BJ (cell line): ENCODE measurements at regions not wholly inside any gene's neighbourhood (a gene's known extent, or its start where the extent isn't known, plus 50 kb on each side); places are given as distances from the start of the nearest gene placed in this dataset.

Source experiments
- CTCF ChIA-PET: fragments of 350-600 bp; formaldehyde crosslinking; extraction: SDS; loops from one replicate; lab custom pipeline; 2021; ENCODE audit warnings: antibody characterized with exemption, inconsistent platforms; lab: Yijun Ruan, JAX
- POLR2A ChIA-PET: fragments of 300-600 bp; sonication (Branson Sonifier 250); formaldehyde crosslinking; extraction: SDS; loops from one replicate; lab custom pipeline; 2021; ENCODE audit warnings: antibody characterized with exemption; lab: Charles Lee
- DNase-seq: peaks from one replicate; pipeline ENCODE4 v3.0.0-alpha.2; 2011; ENCODE audit warnings: low read depth
- H3K27me3 ChIP-seq: 2 replicates; pipeline ENCODE4 v1.6.0; 2011; ENCODE audit warnings: low read length; ENCODE audit not compliant: control insufficient read depth, insufficient read depth
- H3K36me3 ChIP-seq: 2 replicates; pipeline ENCODE4 v1.5.1; 2011; ENCODE audit warnings: low read length; ENCODE audit not compliant: control insufficient read depth, insufficient read depth
- H3K4me3 ChIP-seq: 2 replicates; pipeline ENCODE4 v1.5.1; 2011; ENCODE audit warnings: low read depth, mild to moderate bottlenecking, control low read depth, low read length
- TF ChIP-seq, protein P1 (sequence below): IDR thresholded peaks from 2 replicates; pipeline ENCODE4 v1.5.1; 2011; ENCODE audit warnings: low read depth, mild to moderate bottlenecking, control low read depth, inconsistent platforms, low read length, moderate library complexity; ENCODE audit not compliant: insufficient read depth

DNA sequence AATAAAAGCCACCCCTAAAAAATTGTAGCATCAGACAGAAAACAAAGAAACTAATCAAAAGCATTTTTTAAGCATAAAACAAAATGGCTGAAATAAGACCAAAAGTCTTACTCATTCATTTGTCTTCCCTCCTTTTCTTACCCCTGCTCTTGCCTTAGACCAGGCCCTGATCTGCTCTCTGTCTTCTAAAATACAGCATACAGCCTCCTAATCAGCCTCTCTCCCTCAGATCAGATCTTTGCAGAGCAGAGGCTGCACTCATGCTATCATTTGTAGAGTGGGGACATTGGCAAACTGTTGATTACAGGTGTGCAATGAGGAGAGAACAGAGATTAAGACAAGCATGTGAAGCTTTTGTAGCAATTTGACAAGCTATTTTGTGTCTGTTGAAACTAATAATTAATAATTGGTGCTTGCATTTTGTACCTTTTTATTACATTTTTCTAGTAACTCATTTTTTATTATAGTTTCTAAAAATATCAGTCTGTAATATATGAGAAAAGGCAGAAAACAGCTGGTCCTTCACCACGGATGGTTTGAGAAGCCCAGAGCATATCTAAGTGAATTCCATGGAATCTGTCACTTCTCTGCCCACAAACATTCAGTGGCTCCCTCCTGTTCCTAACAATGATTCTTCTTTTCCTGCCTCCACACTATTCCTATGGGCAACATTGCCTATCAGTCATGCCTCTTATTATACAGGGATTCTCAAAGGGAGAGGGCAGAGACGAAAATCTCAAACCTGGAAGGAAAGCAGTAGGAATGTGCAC is 286.2 kb upstream of the STT3B start:
- TF ChIP-seq, protein P1, sequence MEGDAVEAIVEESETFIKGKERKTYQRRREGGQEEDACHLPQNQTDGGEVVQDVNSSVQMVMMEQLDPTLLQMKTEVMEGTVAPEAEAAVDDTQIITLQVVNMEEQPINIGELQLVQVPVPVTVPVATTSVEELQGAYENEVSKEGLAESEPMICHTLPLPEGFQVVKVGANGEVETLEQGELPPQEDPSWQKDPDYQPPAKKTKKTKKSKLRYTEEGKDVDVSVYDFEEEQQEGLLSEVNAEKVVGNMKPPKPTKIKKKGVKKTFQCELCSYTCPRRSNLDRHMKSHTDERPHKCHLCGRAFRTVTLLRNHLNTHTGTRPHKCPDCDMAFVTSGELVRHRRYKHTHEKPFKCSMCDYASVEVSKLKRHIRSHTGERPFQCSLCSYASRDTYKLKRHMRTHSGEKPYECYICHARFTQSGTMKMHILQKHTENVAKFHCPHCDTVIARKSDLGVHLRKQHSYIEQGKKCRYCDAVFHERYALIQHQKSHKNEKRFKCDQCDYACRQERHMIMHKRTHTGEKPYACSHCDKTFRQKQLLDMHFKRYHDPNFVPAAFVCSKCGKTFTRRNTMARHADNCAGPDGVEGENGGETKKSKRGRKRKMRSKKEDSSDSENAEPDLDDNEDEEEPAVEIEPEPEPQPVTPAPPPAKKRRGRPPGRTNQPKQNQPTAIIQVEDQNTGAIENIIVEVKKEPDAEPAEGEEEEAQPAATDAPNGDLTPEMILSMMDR: no peak

DNA sequence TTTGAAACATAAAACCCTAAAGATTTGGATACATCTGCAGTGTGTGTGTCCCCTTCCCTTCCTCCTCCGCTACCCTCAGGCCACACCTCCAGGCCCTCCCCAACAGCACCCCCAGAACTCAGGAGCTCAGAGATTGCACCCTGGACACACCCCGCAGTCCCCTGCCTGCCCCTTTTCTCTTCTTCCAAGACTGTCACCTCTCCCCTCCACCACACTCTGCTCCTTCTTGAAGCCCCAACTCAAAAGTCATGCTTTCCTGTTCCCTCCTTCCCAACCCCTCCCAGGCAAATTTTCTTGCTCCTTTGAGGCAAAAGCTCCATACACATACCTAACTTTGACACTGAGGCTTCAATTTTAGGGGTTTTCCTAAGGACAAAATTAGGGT is 285.7 kb upstream of the STT3B start:
- no peaks in the 10 kb centered on the region for H3K27me3 ChIP-seq
- H3K4me3 ChIP-seq: no peak overlapping the region
- POLR2A ChIA-PET: no interaction called here
- no peaks in the 10 kb centered on the region for H3K36me3 ChIP-seq
- CTCF ChIA-PET: no interaction called here
- TF ChIP-seq, protein P1: no peak
- DNase-seq: no peak

More for the DNA sequence above, 286.2 kb upstream of the STT3B start:
- DNase-seq: no peak
- Histone ChIP-seq H3K36me3 (no peaks in the 10 kb centered on the region), H3K27me3 (no peaks in the 10 kb centered on the region), H3K4me3 (no peak overlapping the region)
- POLR2A ChIA-PET: no interaction called here
- CTCF ChIA-PET: no interaction called here

DNA sequence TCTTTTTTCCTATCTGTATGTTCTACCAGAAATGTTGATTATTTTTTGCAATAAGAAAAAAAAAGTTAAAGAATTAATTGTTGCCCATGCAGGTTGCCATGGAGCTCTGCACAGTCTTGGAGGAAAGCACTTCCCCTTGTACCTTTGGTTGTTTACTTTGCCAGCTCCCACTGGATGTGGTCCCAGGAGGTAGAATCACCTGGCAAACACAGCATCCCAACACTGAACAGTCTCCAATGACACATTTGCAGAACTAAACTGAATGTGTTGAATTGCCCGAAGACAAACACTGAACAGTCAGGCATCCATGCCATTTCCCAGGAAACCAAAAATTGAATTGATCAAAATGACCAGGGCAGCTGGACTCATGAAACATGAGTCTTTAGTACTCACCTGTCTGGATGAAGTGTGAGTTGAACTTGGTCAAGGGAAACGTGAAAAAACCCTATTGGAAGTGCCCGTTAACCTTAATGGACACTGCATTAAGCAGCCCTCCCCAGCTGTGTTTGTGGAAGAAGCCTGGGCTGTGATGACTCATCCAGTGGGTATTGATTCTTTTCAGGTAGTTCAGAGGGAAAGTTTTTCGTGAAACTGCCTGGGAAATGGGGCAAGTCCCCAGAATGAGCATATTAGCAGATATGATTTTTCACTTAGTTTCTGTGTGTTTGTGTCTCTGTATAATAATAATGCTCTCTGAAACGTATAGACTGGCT is 284.7 kb upstream of the STT3B start:
- POLR2A ChIA-PET: no interaction called here
- Histone ChIP-seq H3K4me3 (no peak overlapping the region), H3K27me3 (no peaks in the 10 kb centered on the region), H3K36me3 (no peaks in the 10 kb centered on the region)
- no peak for DNase-seq
- CTCF ChIA-PET: interaction anchor here (0.6 kb wide), 1 partner anchor 10 kb away, joined by 3 read pairs; no protein-coding TSS in a partner anchor
- TF ChIP-seq, protein P1: no peak

DNA sequence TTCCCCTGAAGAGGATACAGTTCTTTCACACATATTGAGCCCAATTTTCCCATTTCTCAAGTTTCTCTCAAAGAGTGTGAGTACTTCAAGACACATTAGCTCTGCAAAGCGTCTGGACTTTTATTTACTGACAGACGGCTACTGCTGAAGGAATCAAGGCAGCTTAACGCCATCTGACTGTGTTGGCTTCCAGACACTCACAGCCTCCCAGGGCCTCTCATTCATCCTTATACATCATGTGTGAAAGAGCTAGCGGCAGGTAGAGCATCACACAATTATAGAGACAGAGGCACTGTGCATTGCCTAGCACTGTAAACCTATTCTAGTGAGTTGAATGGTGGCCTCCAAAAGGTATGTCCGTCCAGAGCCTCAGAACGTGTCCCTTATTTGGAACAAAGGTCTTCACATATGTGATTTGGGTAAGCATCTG is 284.1 kb upstream of the STT3B start:
- ChIA-PET CTCF (interaction anchor here (0.6 to 1.5 kb wide), 2 partner anchors 9 to 19 kb away, joined by 3 read pairs; no protein-coding TSS in a partner anchor), POLR2A (no interaction called here)
- DNase-seq: no peak
- Histone ChIP-seq H3K36me3 (no peaks in the 10 kb centered on the region), H3K4me3 (no peak overlapping the region), H3K27me3 (no peaks in the 10 kb centered on the region)
- TF ChIP-seq, protein P1: no peak

DNA sequence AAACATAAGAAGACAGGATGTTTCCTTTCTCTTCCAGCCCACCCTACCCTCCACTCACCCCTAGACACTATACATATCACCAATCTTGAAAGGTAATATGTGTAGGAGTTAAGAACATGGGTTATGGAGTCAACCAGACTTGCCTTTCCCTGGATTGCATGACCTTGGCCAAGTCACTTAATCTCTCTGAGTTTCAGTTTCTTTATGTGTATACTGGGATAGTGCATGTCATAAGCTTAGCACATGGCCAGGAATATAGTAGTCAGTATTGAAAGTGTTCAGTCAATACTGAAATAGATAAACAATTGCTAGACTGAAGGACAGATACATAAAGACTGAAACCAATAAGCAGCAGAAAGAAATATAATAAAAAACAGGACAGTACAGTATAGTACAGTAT is 283.2 kb upstream of the STT3B start:
- POLR2A ChIA-PET: no interaction called here
- H3K27me3 ChIP-seq: no peaks in the 10 kb centered on the region
- no peak overlapping the region for H3K4me3 ChIP-seq
- H3K36me3 ChIP-seq: no peaks in the 10 kb centered on the region
- no peak for DNase-seq
- CTCF ChIA-PET: interaction anchor here (1.5 kb wide), 1 partner anchor 20 kb away, joined by 3 read pairs; no protein-coding TSS in a partner anchor
- TF ChIP-seq, protein P1: no peak
